ENCODE measurements at regions not wholly inside any gene's neighbourhood (a gene's known extent, or its start where the extent isn't known, plus 50 kb on each side); places are given as distances from the start of the nearest gene placed in this dataset.

DNA sequence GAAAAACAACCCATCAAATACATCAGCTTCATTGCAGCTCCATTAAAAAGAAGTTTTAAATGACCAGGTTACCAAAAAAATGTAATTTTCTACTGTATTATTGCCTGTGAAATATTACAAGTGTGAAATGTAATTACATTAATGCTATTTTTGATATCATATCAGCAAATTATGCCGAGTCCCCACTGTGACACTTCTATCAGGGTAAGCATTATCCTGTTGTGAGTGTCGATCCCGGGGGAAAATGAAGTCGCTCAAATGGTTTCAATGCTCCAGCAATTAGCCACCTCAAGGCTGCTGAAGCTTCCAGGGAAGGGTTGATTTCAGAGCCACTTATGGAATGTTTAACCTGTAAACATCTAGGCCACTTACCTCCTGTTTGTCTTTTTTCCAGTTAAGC is 70.4 kb downstream of the RCN1 start:
- TF ChIP-seq, protein P1, sequence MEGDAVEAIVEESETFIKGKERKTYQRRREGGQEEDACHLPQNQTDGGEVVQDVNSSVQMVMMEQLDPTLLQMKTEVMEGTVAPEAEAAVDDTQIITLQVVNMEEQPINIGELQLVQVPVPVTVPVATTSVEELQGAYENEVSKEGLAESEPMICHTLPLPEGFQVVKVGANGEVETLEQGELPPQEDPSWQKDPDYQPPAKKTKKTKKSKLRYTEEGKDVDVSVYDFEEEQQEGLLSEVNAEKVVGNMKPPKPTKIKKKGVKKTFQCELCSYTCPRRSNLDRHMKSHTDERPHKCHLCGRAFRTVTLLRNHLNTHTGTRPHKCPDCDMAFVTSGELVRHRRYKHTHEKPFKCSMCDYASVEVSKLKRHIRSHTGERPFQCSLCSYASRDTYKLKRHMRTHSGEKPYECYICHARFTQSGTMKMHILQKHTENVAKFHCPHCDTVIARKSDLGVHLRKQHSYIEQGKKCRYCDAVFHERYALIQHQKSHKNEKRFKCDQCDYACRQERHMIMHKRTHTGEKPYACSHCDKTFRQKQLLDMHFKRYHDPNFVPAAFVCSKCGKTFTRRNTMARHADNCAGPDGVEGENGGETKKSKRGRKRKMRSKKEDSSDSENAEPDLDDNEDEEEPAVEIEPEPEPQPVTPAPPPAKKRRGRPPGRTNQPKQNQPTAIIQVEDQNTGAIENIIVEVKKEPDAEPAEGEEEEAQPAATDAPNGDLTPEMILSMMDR (conservative IDR thresholded peaks at IDR 0.05), result no peak
- no peak overlapping the region for H3K27ac Mint-ChIP-seq
- DNase-seq, result no peak
- no peaks in the 10 kb centered on the region for H3K36me3 ChIP-seq (ENCODE audit: control insufficient read depth, insufficient read depth, low read length)
- 75 to 95% methylated on average over 4 of the region's 4 CpGs for WGBS, 2 experiments (ENCODE audit: insufficient coverage in 1 of 2, insufficient read length in 1 of 2)
- H3K4me1 Mint-ChIP-seq, result no peaks in the 10 kb centered on the region
- H3K36me3 Mint-ChIP-seq (ENCODE audit: low read depth), result no peaks in the 10 kb centered on the region
- no peaks in the 10 kb centered on the region for H3K9me3 Mint-ChIP-seq
- H3K27ac ChIP-seq (ENCODE audit: low read depth, low read length), result no peak overlapping the region
- no peak overlapping the region for H3K9ac ChIP-seq (ENCODE audit: extremely low read depth, low read length, poor library complexity, severe bottlenecking)
- H3K4me3 Mint-ChIP-seq, result no peak overlapping the region
- peaks cover 8% of the 10 kb centered on the region for H3K27me3 ChIP-seq (ENCODE audit: control insufficient read depth, insufficient read depth, low read length, poor library complexity, severe bottlenecking)
- no peaks in the 10 kb centered on the region for H3K9me3 ChIP-seq (ENCODE audit: control insufficient read depth, low read length)
- H3K4me3 ChIP-seq (ENCODE audit: low read length), result no peak overlapping the region
- H3K27me3 Mint-ChIP-seq (ENCODE audit: insufficient read depth), result peaks cover 5% of the 10 kb centered on the region
- no peaks in the 10 kb centered on the region for H3K4me1 ChIP-seq (ENCODE audit: control insufficient read depth, insufficient read depth, low read length)

DNA sequence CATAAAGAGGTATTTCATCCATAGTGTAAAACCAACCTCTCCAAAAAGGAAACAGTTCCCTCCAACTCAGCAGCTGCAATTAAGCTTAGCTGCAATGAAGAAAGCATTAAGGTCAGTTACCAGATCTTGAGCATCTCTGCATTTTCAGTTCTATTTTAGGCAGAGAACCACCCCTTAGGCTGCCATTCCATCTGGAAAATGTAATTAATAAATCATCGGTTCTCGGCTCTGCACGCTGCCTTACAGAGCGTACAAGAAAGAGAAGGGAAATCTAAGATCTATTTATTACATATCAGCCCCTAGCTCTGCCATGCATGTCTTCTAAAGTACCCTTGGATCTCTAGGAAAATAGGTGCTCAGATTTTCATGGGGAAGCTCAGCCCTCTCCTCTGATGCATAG is 71.5 kb downstream of the RCN1 start:
- H3K4me3 Mint-ChIP-seq, result no peak overlapping the region
- no peaks in the 10 kb centered on the region for H3K4me1 Mint-ChIP-seq
- Histone ChIP-seq H3K36me3 (ENCODE audit: control insufficient read depth, insufficient read depth, low read length) (no peaks in the 10 kb centered on the region), H3K27ac (ENCODE audit: low read depth, low read length) (no peak overlapping the region), H3K27me3 (ENCODE audit: control insufficient read depth, insufficient read depth, low read length, poor library complexity, severe bottlenecking) (peaks cover 8% of the 10 kb centered on the region), H3K4me3 (ENCODE audit: low read length) (no peak overlapping the region), H3K9ac (ENCODE audit: extremely low read depth, low read length, poor library complexity, severe bottlenecking) (no peak overlapping the region), H3K9me3 (ENCODE audit: control insufficient read depth, low read length) (no peaks in the 10 kb centered on the region), H3K4me1 (ENCODE audit: control insufficient read depth, insufficient read depth, low read length) (no peaks in the 10 kb centered on the region)
- no peak for DNase-seq
- WGBS, 2 experiments (ENCODE audit: insufficient coverage in 1 of 2, insufficient read length in 1 of 2), result 95% methylated on average over 4 of the region's 4 CpGs; no CpG with 5 or more reads in 1 of the 2 experiments
- H3K27me3 Mint-ChIP-seq (ENCODE audit: insufficient read depth), result peaks cover 5% of the 10 kb centered on the region
- TF ChIP-seq, protein P1 (conservative IDR thresholded peaks at IDR 0.05), result no peak
- H3K9me3 Mint-ChIP-seq, result no peaks in the 10 kb centered on the region
- H3K36me3 Mint-ChIP-seq (ENCODE audit: low read depth), result no peaks in the 10 kb centered on the region
- no peak overlapping the region for H3K27ac Mint-ChIP-seq

DNA sequence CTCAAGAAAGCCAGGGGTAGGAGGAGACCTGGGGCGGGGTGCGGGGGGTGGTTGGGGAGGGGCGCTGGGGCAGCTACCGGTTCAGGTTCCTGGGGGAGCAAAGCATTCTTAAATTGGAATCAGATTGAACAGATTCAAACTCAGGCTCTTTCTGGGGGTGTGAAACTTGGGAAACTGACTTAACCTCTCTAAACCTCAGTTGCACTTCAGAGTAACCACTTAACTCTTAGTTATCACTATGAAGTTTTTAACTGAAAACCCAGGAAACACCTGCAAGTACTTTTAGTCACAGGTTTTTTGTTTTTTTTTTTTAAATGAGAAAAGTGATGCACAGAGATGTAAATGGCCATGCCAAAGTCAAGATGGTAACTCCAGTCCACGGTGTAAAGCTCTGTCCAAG is 72.0 kb downstream of the RCN1 start:
- H3K27ac ChIP-seq (ENCODE audit: low read depth, low read length), result no peak overlapping the region
- Mint-ChIP-seq H3K4me3 (no peak overlapping the region), H3K27me3 (ENCODE audit: insufficient read depth) (peaks cover 5% of the 10 kb centered on the region), H3K36me3 (ENCODE audit: low read depth) (no peaks in the 10 kb centered on the region), H3K9me3 (no peaks in the 10 kb centered on the region), H3K4me1 (no peaks in the 10 kb centered on the region), H3K27ac (no peak overlapping the region)
- TF ChIP-seq, protein P1 (conservative IDR thresholded peaks at IDR 0.05), result no peak
- no peaks in the 10 kb centered on the region for H3K36me3 ChIP-seq (ENCODE audit: control insufficient read depth, insufficient read depth, low read length)
- 81 to 91% methylated on average over 5 of the region's 5 CpGs for WGBS, 2 experiments (ENCODE audit: insufficient coverage in 1 of 2, insufficient read length in 1 of 2)
- no peaks in the 10 kb centered on the region for H3K4me1 ChIP-seq (ENCODE audit: control insufficient read depth, insufficient read depth, low read length)
- H3K9ac ChIP-seq (ENCODE audit: extremely low read depth, low read length, poor library complexity, severe bottlenecking), result no peak overlapping the region
- peaks cover 8% of the 10 kb centered on the region for H3K27me3 ChIP-seq (ENCODE audit: control insufficient read depth, insufficient read depth, low read length, poor library complexity, severe bottlenecking)
- H3K4me3 ChIP-seq (ENCODE audit: low read length), result no peak overlapping the region
- H3K9me3 ChIP-seq (ENCODE audit: control insufficient read depth, low read length), result no peaks in the 10 kb centered on the region
- DNase-seq, result no peak
